OCI-LY1 (cell line): ENCODE measurements at regions not wholly inside any gene's neighbourhood (a gene's known extent, or its start where the extent isn't known, plus 50 kb on each side); places are given as distances from the start of the nearest gene placed in this dataset.

Source experiments
- H2AFZ ChIP-seq: fragments of 200-600 bp; sonication (generic), shearing (Covaris generic); 2 replicates; pipeline ENCODE4 v1.6.0; 2014; ENCODE audit warnings: antibody characterized with exemption, mild to moderate bottlenecking, low read length
- H3F3A ChIP-seq: fragments of 200-600 bp; sonication (generic), shearing (Covaris generic); 2 replicates; pipeline ENCODE4 v1.6.0; 2014; ENCODE audit warnings: mild to moderate bottlenecking, antibody characterized with exemption, low read length, moderate library complexity; ENCODE audit not compliant: insufficient read depth
- H3K27ac ChIP-seq: fragments of 200-600 bp; sonication (generic); 2 replicates; pipeline ENCODE4 v1.5.1; 2014; ENCODE audit warnings: low read length, mixed run types, mild to moderate bottlenecking, low read depth; ENCODE audit not compliant: poor library complexity, severe bottlenecking
- H3K27me3 ChIP-seq: fragments of 200-600 bp; sonication (generic); 2 replicates; pipeline ENCODE4 v1.6.0; 2014; ENCODE audit warnings: antibody characterized with exemption, mild to moderate bottlenecking, low read length, moderate library complexity; ENCODE audit not compliant: insufficient read depth
- H3K36me3 ChIP-seq: fragments of 200-600 bp; sonication (generic); 2 replicates; pipeline ENCODE4 v1.6.1; 2014; ENCODE audit warnings: mild to moderate bottlenecking, antibody characterized with exemption, low read length, moderate library complexity, mixed read lengths; ENCODE audit not compliant: insufficient read depth
- H3K4me1 ChIP-seq: fragments of 200-600 bp; sonication (generic); 2 replicates; pipeline ENCODE4 v1.5.1; 2014; ENCODE audit warnings: mild to moderate bottlenecking, low read length, moderate library complexity; ENCODE audit not compliant: insufficient read depth, severe bottlenecking
- H3K4me2 ChIP-seq: fragments of 200-600 bp; sonication (generic), shearing (Covaris generic); 2 replicates; pipeline ENCODE4 v1.6.1; 2014; ENCODE audit warnings: low read length
- H3K4me3 ChIP-seq: fragments of 200-600 bp; sonication (generic); 2 replicates; pipeline ENCODE4 v1.5.1; 2014; ENCODE audit warnings: low read length, low read depth, mild to moderate bottlenecking, mixed read lengths; ENCODE audit not compliant: poor library complexity, severe bottlenecking
- H3K79me2 ChIP-seq: fragments of 200-600 bp; shearing (Covaris generic); 2 replicates; pipeline ENCODE4 v1.6.1; 2016; ENCODE audit warnings: mixed run types, low read length, mixed read lengths; ENCODE audit not compliant: insufficient read depth
- H3K9ac ChIP-seq: fragments of 200-600 bp; sonication (generic), shearing (Covaris generic); 2 replicates; pipeline ENCODE4 v1.6.1; 2014; ENCODE audit warnings: mild to moderate bottlenecking, low read length, mixed read lengths
- H3K9me2 ChIP-seq: fragments of 200-600 bp; sonication (generic), shearing (Covaris generic); 2 replicates; pipeline ENCODE4 v1.6.1; 2014; ENCODE audit warnings: low read depth, mild to moderate bottlenecking, low read length, mixed read lengths
- H3K9me3 ChIP-seq: fragments of 200-600 bp; shearing (Covaris generic); 2 replicates; pipeline ENCODE4 v1.6.1; 2014; ENCODE audit warnings: low read length, mixed read lengths
- H4K20me1 ChIP-seq: fragments of 200-600 bp; sonication (generic), shearing (Covaris generic); 2 replicates; pipeline ENCODE4 v1.6.0; 2016; ENCODE audit warnings: mild to moderate bottlenecking, low read length; ENCODE audit not compliant: insufficient read depth
- CTCF ChIP-seq: fragments of 200-600 bp; sonication (generic), shearing (Covaris generic); IDR thresholded peaks from 2 replicates; pipeline ENCODE4 v1.5.1; 2017; ENCODE audit warnings: mild to moderate bottlenecking, antibody characterized with exemption, low read length, moderate library complexity, mixed read lengths
- EZH2 ChIP-seq: fragments of 200-600 bp; sonication (generic), shearing (Covaris generic); IDR thresholded peaks from 2 replicates; pipeline ENCODE4 v1.8.0; 2017; ENCODE audit warnings: borderline replicate concordance, mixed run types, mild to moderate bottlenecking, antibody characterized with exemption, low read length, moderate library complexity, mixed read lengths

GRCh38 chr2:65798641-65799040, 366.2 kb upstream of the SPRED2 start:
- H3K36me3 ChIP-seq, result no peaks in the 10 kb centered on the region
- H3K4me1 ChIP-seq, result no peaks in the 10 kb centered on the region
- H3F3A ChIP-seq, result no peaks in the 10 kb centered on the region
- H3K79me2 ChIP-seq, result no peaks in the 10 kb centered on the region
- no peak overlapping the region for H3K4me2 ChIP-seq
- H3K9me3 ChIP-seq, result no peaks in the 10 kb centered on the region
- no peak for TF ChIP-seq CTCF
- no peak for TF ChIP-seq EZH2
- H3K4me3 ChIP-seq, result no peak overlapping the region
- no peaks in the 10 kb centered on the region for H4K20me1 ChIP-seq
- no peak overlapping the region for H2AFZ ChIP-seq
- no peak overlapping the region for H3K9ac ChIP-seq
- no peak overlapping the region for H3K27ac ChIP-seq
- H3K9me2 ChIP-seq, result no peaks in the 10 kb centered on the region
- no peaks in the 10 kb centered on the region for H3K27me3 ChIP-seq

GRCh38 chr2:65794994-65795393, 362.6 kb upstream of the SPRED2 start:
- Histone ChIP-seq H3K36me3 (no peaks in the 10 kb centered on the region), H3K9me2 (no peaks in the 10 kb centered on the region), H3F3A (no peaks in the 10 kb centered on the region), H3K27me3 (no peaks in the 10 kb centered on the region), H3K9me3 (no peaks in the 10 kb centered on the region), H2AFZ (no peak overlapping the region), H3K4me3 (no peak overlapping the region), H3K27ac (no peak overlapping the region), H3K4me2 (no peak overlapping the region), H3K79me2 (no peaks in the 10 kb centered on the region), H3K9ac (no peak overlapping the region), H3K4me1 (no peaks in the 10 kb centered on the region), H4K20me1 (no peaks in the 10 kb centered on the region)
- TF ChIP-seq CTCF (no peak), EZH2 (no peak)

GRCh38 chr2:65791404-65791975, 359.1 kb upstream of the SPRED2 start:
- no peak overlapping the region for H3K4me2 ChIP-seq
- no peaks in the 10 kb centered on the region for H3K4me1 ChIP-seq
- no peaks in the 10 kb centered on the region for H3F3A ChIP-seq
- H3K9me2 ChIP-seq, result no peaks in the 10 kb centered on the region
- no peak overlapping the region for H3K4me3 ChIP-seq
- no peak overlapping the region for H3K27ac ChIP-seq
- no peaks in the 10 kb centered on the region for H3K79me2 ChIP-seq
- no peak overlapping the region for H2AFZ ChIP-seq
- no peaks in the 10 kb centered on the region for H4K20me1 ChIP-seq
- no peaks in the 10 kb centered on the region for H3K27me3 ChIP-seq
- no peaks in the 10 kb centered on the region for H3K36me3 ChIP-seq
- no peak for TF ChIP-seq EZH2
- TF ChIP-seq CTCF, result no peak
- H3K9ac ChIP-seq, result no peak overlapping the region
- no peaks in the 10 kb centered on the region for H3K9me3 ChIP-seq
